ENCODE measurements at regions not wholly inside any gene's neighbourhood (a gene's known extent, or its start where the extent isn't known, plus 50 kb on each side); places are given as distances from the start of the nearest gene placed in this dataset.

DNA sequence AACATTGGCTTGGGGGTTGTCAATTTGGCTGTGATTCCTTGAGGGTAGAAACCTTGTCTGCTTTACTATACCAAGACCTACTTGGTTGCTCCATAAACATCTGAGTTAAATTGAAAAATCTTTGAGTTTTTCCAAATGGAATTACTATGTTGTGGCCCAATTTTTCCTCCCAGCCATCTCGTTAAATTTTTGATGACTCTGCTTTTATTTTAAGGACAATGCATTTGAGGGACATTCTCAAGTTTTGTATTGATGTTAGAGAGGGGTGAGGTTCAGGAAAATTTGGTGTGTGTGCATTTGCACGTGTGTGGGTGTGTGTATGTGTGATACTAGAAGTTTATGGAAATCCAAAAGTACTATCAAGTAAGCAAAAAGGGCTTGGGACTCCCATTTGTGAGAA lies 491.4 kb upstream of the KLF4 start:
- H3K27ac ChIP-seq: no peak overlapping the region
- no peak for TF ChIP-seq CTCF (IDR thresholded peaks at IDR 0.05)
- no peak for TF ChIP-seq ZFX (IDR thresholded peaks at IDR 0.05; ENCODE audit: borderline replicate concordance)

GRCh38 chr9:107976767-107977166 lies 487.2 kb upstream of the KLF4 start:
- H3K27ac ChIP-seq: no peak overlapping the region
- TF ChIP-seq ZFX (IDR thresholded peaks at IDR 0.05; ENCODE audit: borderline replicate concordance) (no peak), CTCF (IDR thresholded peaks at IDR 0.05) (no peak)

- TF ChIP-seq CTCF (IDR thresholded peaks at IDR 0.05) (no peak), ZFX (IDR thresholded peaks at IDR 0.05; ENCODE audit: borderline replicate concordance) (no peak)
- no peak overlapping the region for H3K27ac ChIP-seq
Measured at GRCh38 chr9:107975426-107976010, 485.9 kb upstream of the KLF4 start.

- no peak for TF ChIP-seq CTCF (IDR thresholded peaks at IDR 0.05)
- no peak overlapping the region for H3K27ac ChIP-seq
Measured at GRCh38 chr9:107973451-107973850, 483.9 kb upstream of the KLF4 start.

GRCh38 chr9:107972346-107972745 lies 482.8 kb upstream of the KLF4 start:
- TF ChIP-seq CTCF (IDR thresholded peaks at IDR 0.05) (no peak), ZFX (IDR thresholded peaks at IDR 0.05; ENCODE audit: borderline replicate concordance) (no peak)
- H3K27ac ChIP-seq: no peak overlapping the region

DNA sequence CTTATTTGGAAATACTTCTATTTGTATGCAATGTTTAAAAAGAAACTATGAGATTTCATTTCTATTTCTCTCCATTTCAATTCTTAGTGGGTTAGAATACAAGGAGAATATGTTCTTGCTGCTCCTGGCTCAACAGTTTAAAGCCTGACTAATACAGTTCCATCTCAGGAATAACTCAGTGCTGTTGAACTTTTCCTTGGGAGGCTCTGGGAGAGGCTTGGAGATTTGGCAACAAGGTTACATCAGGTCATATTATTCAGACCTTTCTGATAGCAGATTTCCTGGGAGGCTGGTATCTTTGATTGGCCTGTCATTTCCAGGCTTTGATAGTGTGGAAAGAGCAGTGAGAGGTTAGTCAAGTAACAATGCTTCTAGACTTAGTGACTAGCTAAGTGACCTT lies 481.7 kb upstream of the KLF4 start:
- no peak overlapping the region for H3K27ac ChIP-seq
- no peak for TF ChIP-seq ZFX (IDR thresholded peaks at IDR 0.05; ENCODE audit: borderline replicate concordance)
- TF ChIP-seq CTCF (IDR thresholded peaks at IDR 0.05): no peak

- TF ChIP-seq ZFX (IDR thresholded peaks at IDR 0.05; ENCODE audit: borderline replicate concordance) (no peak), CTCF (IDR thresholded peaks at IDR 0.05) (no peak)
- no peak overlapping the region for H3K27ac ChIP-seq
Measured at GRCh38 chr9:107970726-107971125, 481.2 kb upstream of the KLF4 start.

All from 22Rv1 (cell line).